GM12891 (cell line): ENCODE measurements at regions not wholly inside any gene's neighbourhood (a gene's known extent, or its start where the extent isn't known, plus 50 kb on each side); places are given as distances from the start of the nearest gene placed in this dataset.

Experiments
- PAX5 ChIP-seq: IDR thresholded peaks from 2 replicates; pipeline ENCODE4 v1.6.1; 2011; ENCODE audit warnings: low read length, moderate library complexity, mild to moderate bottlenecking; ENCODE audit not compliant: insufficient read depth, severe bottlenecking
- POLR2A ChIP-seq: IDR thresholded peaks from 2 replicates; pipeline ENCODE4 v1.6.1; 2011; ENCODE audit warnings: low read depth, low read length, control low read depth
- POLR2AphosphoS5 ChIP-seq: IDR thresholded peaks from 2 replicates; pipeline ENCODE4 v1.6.1; 2011; ENCODE audit warnings: low read depth, low read length, control low read depth
- TAF1 ChIP-seq: IDR thresholded peaks from 2 replicates; pipeline ENCODE4 v1.6.1; 2011; ENCODE audit warnings: low read depth, low read length, control low read depth

DNA sequence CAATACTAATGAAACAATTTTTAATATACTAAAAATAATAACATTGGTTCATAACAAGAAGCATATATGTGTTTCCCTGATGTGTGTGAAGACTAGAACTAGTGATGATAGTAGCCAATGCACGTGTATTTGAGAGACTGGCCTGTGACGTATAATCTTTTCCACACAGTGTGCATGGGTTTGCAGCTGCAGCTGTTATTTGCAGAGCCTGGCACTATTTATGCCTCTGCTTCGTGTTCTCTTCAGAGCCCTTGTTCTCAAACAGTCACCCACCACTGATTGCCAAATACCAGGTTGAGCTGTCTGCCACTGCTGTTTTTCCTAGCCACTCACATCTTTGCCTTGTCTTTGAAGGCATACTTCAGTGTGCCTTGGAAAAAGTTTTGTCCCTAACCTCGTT, 531.7 kb downstream of the ETV1 start:
- TF ChIP-seq POLR2A: no peak
- no peak for TF ChIP-seq POLR2AphosphoS5
- no peak for TF ChIP-seq TAF1
- TF ChIP-seq PAX5: no peak
